Transverse colon (tissue), 4 donors: ENCODE measurements at regions not wholly inside any gene's neighbourhood (a gene's known extent, or its start where the extent isn't known, plus 50 kb on each side); places are given as distances from the start of the nearest gene placed in this dataset.

ENCODE experiments used
- DNase-seq: peaks from one replicate; pipeline ENCODE4 v3.0.0-alpha.2; 2019
- H3K27ac ChIP-seq, 4 donors: fragments of 200-600 bp; sonication (generic); 2 replicates each; pipeline ENCODE4 v1.5.1; 2016 to 2018; ENCODE audit warnings: inconsistent platforms in 4 of 4
- H3K27me3 ChIP-seq: fragments of 200-600 bp; sonication (generic); 2 replicates; pipeline ENCODE4 v1.5.1; 2017; ENCODE audit warnings: inconsistent platforms
- H3K36me3 ChIP-seq, 4 donors: fragments of 200-600 bp; sonication (generic); 2 replicates each; pipeline ENCODE4 v1.5.1; 2017 to 2019; ENCODE audit warnings: inconsistent platforms in 4 of 4
- H3K4me1 ChIP-seq, 4 donors: fragments of 200-600 bp; sonication (generic); 2 replicates each; pipeline ENCODE4 v1.5.1; 2017 to 2020; ENCODE audit warnings: inconsistent platforms in 4 of 4
- H3K4me3 ChIP-seq, 4 donors: fragments of 200-600 bp; sonication (generic); 1 replicate in 1 of 4; 2 replicates in 3 of 4; pipeline versions ENCODE4 v1.5.1 to v1.6.1; 2017 to 2019; ENCODE audit warnings: inconsistent platforms in 4 of 4
- H3K9me3 ChIP-seq, 2 donors: fragments of 200-600 bp; sonication (generic); 2 replicates each; pipeline ENCODE4 v1.5.1; 2017 to 2019; ENCODE audit warnings: inconsistent platforms in 2 of 2
- CTCF ChIP-seq, 5 experiments: fragments of 200-600 bp in 3 of 5; fragments of 450-650 bp in 2 of 5; sonication (generic) in 3 of 5; IDR thresholded peaks; 1 replicate in 2 of 5; 2 replicates in 3 of 5; pipeline ENCODE4 v1.5.1; 2016 to 2017; ENCODE audit warnings: antibody characterized with exemption in 5 of 5, inconsistent platforms in 3 of 5, mild to moderate bottlenecking in 2 of 5, moderate library complexity in 1 of 5
- EP300 ChIP-seq: sonication (generic); formaldehyde crosslinking; IDR thresholded peaks from one replicate; pipeline ENCODE4 v1.6.1; 2017; ENCODE audit warnings: antibody characterized with exemption, low read depth
- POLR2A ChIP-seq: fragments of 450-650 bp; IDR thresholded peaks from one replicate; pipeline ENCODE4 v1.6.1; 2016; ENCODE audit warnings: antibody characterized with exemption, mild to moderate bottlenecking, moderate library complexity
- POLR2AphosphoS5 ChIP-seq, 3 donors: sonication (generic); formaldehyde crosslinking; IDR thresholded peaks; one replicate each; pipeline ENCODE4 v1.6.1; 2016; ENCODE audit warnings: antibody characterized with exemption in 3 of 3
- WGBS, 2 donors: methylation state at CpG; one replicate each; pipeline ENCODE4 v1.1.5; 2018; ENCODE audit warnings: low coverage in 1 of 2; 5-methylcytosine and 5-hydroxymethylcytosine counted together
- in situ Hi-C, 4 donors: fragments of 200-750 bp; cut with MboI; loops; one replicate each; pipeline versions ENCODE4 v1.15.0 to v1.15.1; 2017; ENCODE audit warnings: low sequenced_read_pairs in 3 of 4, low pct_ligation_motif_present in 1 of 4, low pct_unique_long_range_greater_than_20kb in 1 of 4
- intact Hi-C: fragments of 100-400 bp; cut with DNase I; formaldehyde crosslinking; loops from one replicate; pipeline ENCODE4 v1.15.1; 2023; ENCODE audit warnings: low total_unique reads

DNA sequence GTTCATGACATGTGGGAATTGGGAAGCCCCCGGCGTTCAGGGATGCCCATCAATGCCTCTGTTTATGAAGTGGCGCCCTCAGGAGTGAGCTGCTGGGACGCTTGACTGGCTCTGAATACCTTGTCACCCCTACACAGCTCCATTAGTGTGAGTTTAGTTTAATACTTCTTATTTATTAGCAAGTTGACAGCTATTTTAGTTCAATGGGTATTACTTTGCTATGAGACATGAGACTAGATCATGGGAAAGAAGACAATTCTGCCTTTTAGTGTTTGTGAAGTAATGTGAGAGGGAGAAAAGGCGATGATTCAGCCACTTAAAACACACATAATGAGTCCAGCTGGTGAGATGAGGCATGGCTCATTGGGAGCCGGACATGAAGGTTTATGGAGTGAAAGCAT lies 678.5 kb downstream of the NR2F2 start:
- in situ Hi-C loops: no loop called here
- H3K27me3 ChIP-seq: no peaks in the 10 kb centered on the region
- no peak for TF ChIP-seq POLR2AphosphoS5 (IDR thresholded peaks at IDR 0.05)
- TF ChIP-seq CTCF (IDR thresholded peaks at IDR 0.05): no peak
- H3K9me3 ChIP-seq: no peaks in the 10 kb centered on the region
- H3K4me3 ChIP-seq: no peak overlapping the region
- H3K4me1 ChIP-seq: no peaks in the 10 kb centered on the region
- WGBS, 2 donors: 63 to 72% methylated on average over 2 to 6 of the region's 6 CpGs
- intact Hi-C loops: no loop called here
- H3K36me3 ChIP-seq: no peaks in the 10 kb centered on the region
- H3K27ac ChIP-seq: no peak overlapping the region
- no peak for DNase-seq

GRCh38 chr15:97012986-97013385 lies 682.5 kb downstream of the NR2F2 start:
- TF ChIP-seq POLR2A (no peak), EP300 (no peak), CTCF (IDR thresholded peaks at IDR 0.05) (no peak), POLR2AphosphoS5 (IDR thresholded peaks at IDR 0.05) (no peak)
- Histone ChIP-seq H3K36me3 (no peaks in the 10 kb centered on the region), H3K27ac (no peak overlapping the region), H3K4me3 (no peak overlapping the region), H3K9me3 (no peaks in the 10 kb centered on the region), H3K27me3 (no peaks in the 10 kb centered on the region), H3K4me1 (no peaks in the 10 kb centered on the region)
- 87 to 93% methylated on average over 6 of the region's 6 CpGs for WGBS, 2 donors
- in situ Hi-C loops: no loop called here
- intact Hi-C loops: no loop called here
- DNase-seq: no peak

GRCh38 chr15:97013491-97013890 lies 683.0 kb downstream of the NR2F2 start:
- no peaks in the 10 kb centered on the region for H3K27me3 ChIP-seq
- no peak for DNase-seq
- no peaks in the 10 kb centered on the region for H3K9me3 ChIP-seq
- H3K36me3 ChIP-seq: no peaks in the 10 kb centered on the region
- H3K27ac ChIP-seq: no peak overlapping the region
- 69 to 75% methylated on average over 1 of the region's 1 CpG for WGBS, 2 donors
- H3K4me3 ChIP-seq: no peak overlapping the region
- TF ChIP-seq EP300: no peak
- TF ChIP-seq CTCF (IDR thresholded peaks at IDR 0.05): no peak
- TF ChIP-seq POLR2AphosphoS5 (IDR thresholded peaks at IDR 0.05): no peak
- TF ChIP-seq POLR2A: no peak
- intact Hi-C loops: no loop called here
- in situ Hi-C loops: no loop called here
- no peaks in the 10 kb centered on the region for H3K4me1 ChIP-seq

DNA sequence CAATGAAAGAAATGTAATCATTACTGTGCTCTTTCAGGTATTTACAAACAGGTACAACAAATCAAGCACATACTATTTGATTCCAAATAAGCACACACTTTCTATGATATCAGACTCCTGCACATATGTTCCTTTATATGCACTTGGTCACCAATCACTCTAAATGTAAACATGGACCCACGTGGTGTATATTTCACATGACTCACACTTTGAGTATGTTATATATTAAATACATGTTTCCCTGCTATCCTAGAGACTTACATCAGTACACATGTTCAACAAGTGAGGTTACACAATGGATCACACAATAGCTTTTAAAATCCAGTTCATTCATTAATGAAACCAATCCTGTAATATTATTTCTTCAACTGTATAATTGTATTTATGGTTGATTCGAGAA lies 683.5 kb downstream of the NR2F2 start:
- H3K36me3 ChIP-seq: no peaks in the 10 kb centered on the region
- no peak overlapping the region for H3K27ac ChIP-seq
- 39% methylated on average over 2 of the region's 2 CpGs for WGBS, 2 donors
- TF ChIP-seq POLR2AphosphoS5 (IDR thresholded peaks at IDR 0.05) (no peak), POLR2A (no peak), EP300 (no peak), CTCF (IDR thresholded peaks at IDR 0.05) (no peak)
- in situ Hi-C loops: no loop called here
- H3K4me1 ChIP-seq: no peaks in the 10 kb centered on the region
- DNase-seq: no peak
- H3K4me3 ChIP-seq: no peak overlapping the region
- no peaks in the 10 kb centered on the region for H3K27me3 ChIP-seq
- intact Hi-C loops: no loop called here
- H3K9me3 ChIP-seq: no peaks in the 10 kb centered on the region
